ENCODE measurements at regions not wholly inside any gene's neighbourhood (a gene's known extent, or its start where the extent isn't known, plus 50 kb on each side); places are given as distances from the start of the nearest gene placed in this dataset.
"Not testable (repeated sequence)": the region's sequence is repeated elsewhere in the genome, so short reads cannot be mapped to it uniquely, and the experiment has no call there.

DNA sequence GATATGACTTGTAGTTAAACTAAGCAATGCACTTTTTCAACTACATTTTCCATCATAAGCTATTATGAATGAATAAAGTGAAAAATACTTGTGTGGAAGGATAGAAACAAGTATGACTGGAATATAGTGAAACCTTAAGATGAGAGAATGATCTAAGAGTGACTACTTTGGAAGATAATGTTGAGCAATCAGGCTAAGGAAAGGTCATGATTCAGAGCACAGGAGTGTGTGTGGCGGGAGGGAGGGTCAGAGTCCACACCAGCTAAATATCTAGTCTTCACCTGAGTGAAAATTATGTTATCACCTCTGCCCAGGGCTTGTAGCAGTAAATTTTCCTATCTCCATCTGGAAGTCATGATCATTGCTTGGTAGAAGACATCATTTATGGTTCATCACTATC, 833.4 kb upstream of the ATXN8OS start:
- no peak for DNase-seq (ENCODE audit: low spot score)

GRCh38 chr13:69264362-69265334, 843.0 kb upstream of the ATXN8OS start:
- no peak for DNase-seq (ENCODE audit: low spot score)

GRCh38 chr13:69243366-69243765, 864.3 kb upstream of the ATXN8OS start:
- DNase-seq (ENCODE audit: low spot score): no peak

- DNase-seq (ENCODE audit: low spot score): peak; percentile 11
Observed at GRCh38 chr13:69234171-69234570, 873.5 kb upstream of the ATXN8OS start.

- DNase-seq (ENCODE audit: low spot score): no peak
Observed at GRCh38 chr13:69226427-69226826, 881.2 kb upstream of the ATXN8OS start.

- DNase-seq (ENCODE audit: low spot score): not testable (repeated sequence)
Observed at GRCh38 chr13:69221633-69222498, 885.8 kb upstream of the ATXN8OS start.

- no peak for DNase-seq (ENCODE audit: low spot score)
Observed at GRCh38 chr13:69213396-69213795, 894.2 kb upstream of the ATXN8OS start.

GRCh38 chr13:69204620-69205019, 903.0 kb upstream of the ATXN8OS start:
- no peak for DNase-seq (ENCODE audit: low spot score)

DNA sequence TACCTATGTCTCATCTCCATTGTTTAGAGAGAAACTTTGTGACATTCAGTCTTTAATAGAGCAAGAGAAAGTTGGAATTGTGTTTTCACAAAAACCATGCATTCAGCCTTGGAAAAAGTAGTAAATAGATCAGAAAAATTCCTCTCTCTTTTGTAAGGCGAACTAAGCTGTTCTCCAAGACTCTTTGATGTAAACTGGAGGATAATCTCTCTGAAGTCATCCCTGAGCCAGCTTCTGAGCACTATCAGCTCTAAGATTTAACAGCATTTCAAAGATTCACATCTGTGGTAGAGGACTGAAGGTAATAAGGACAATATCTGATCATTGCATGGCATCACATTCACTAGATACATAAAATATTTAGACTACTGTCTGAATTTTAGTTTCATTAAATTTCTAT, 904.6 kb upstream of the ATXN8OS start:
- no peak for DNase-seq (ENCODE audit: low spot score)

- no peak for DNase-seq (ENCODE audit: low spot score)
Observed at GRCh38 chr13:69199664-69200063, 908.0 kb upstream of the ATXN8OS start.

DNA sequence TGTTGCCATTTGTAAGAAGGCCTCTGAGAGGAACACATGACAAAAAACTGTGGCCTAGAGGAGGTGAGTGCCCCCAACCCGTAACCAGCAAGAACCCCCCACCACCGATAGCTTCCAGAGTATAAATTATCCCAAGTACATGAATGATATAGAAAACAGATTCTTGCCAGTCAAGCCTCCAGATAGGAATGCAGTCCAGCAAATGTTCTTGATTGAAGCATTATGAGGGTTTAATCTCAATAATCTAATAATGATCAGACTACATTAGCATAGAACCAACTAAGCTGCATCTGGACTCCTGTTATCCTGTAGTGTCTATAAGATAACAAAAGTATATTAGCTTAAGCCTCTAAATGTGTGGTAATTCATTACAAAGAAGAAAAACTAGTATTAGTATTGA, 908.9 kb upstream of the ATXN8OS start:
- DNase-seq (ENCODE audit: low spot score): no peak

- no peak for DNase-seq (ENCODE audit: low spot score)
Observed at GRCh38 chr13:69194130-69194529, 913.5 kb upstream of the ATXN8OS start.

- no peak for DNase-seq (ENCODE audit: low spot score)
Observed at GRCh38 chr13:69180034-69180433, 927.6 kb upstream of the ATXN8OS start.

DNA sequence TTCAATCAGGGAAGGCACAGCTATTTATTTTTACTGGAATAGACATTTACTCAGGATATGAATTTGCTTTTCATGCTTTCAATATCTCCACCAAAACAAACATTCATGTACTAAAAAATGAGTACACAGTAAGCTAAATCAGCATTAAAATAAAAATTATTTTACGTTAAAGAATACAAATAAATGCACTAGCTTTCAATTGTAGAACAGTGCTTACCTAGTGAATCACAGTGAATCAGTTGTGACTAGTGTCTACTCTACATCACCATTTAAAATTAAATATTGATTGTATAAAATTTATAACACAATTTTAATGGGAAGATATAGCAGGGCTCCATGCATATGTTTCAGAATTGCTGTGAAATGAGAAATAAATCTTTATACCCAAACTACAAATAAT, 929.6 kb upstream of the ATXN8OS start:
- DNase-seq (ENCODE audit: low spot score): no peak

- no peak for DNase-seq (ENCODE audit: low spot score)
Observed at GRCh38 chr13:69168436-69168835, 939.2 kb upstream of the ATXN8OS start.

DNA sequence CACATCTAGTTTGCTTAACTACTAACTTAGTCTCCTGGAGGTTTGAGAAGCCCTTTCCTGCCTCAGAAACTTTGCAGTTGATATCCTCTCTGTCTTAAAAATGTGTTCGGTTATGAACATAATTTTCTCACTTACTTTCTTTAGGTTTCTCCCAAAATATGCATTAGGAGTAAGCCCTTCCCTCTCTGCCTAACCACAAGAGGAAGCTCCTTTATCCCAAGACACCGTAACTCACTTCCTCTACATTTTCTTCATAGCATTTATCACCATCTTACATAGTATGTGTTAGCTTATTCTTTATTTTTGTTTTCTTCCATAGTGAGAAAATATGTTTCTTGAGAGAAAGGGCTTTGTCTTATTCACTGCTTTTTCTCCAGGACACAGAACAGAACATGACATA, 952.5 kb upstream of the ATXN8OS start:
- DNase-seq (ENCODE audit: low spot score): no peak

- DNase-seq (ENCODE audit: low spot score): no peak
Observed at GRCh38 chr13:69142101-69142500, 965.5 kb upstream of the ATXN8OS start.

GRCh38 chr13:69124996-69125395, 982.6 kb upstream of the ATXN8OS start:
- DNase-seq (ENCODE audit: low spot score): no peak

GRCh38 chr13:69109891-69110525, 997.6 kb upstream of the ATXN8OS start:
- DNase-seq (ENCODE audit: low spot score): no peak

GRCh38 chr13:69108486-69108885, 999.1 kb upstream of the ATXN8OS start:
- no peak for DNase-seq (ENCODE audit: low spot score)

GRCh38 chr13:69107436-69107835, 1000.2 kb upstream of the ATXN8OS start:
- DNase-seq (ENCODE audit: low spot score): no peak

DNA sequence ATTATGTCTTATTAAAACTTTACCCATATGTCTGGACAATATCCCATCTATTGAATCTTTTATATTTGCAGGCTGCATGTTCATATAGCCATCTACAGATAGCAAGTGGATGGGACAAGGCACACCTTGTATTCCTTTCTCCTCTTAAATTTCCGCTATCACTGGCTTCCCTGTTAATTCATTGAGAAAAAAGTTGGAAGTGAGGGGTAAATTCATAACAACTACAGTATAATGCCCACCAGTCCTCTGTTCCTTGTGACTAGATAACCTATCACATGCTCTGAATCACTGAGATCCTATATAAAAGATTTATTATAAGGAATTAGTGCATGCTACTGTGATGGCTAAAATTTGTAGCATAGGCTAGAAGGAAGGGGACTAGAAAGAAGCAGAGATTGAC, 1005.8 kb upstream of the ATXN8OS start:
- DNase-seq (ENCODE audit: low spot score): no peak

Data from kidney capillary endothelial cell (primary cell).